ENCODE measurements at regions not wholly inside any gene's neighbourhood (a gene's known extent, or its start where the extent isn't known, plus 50 kb on each side); places are given as distances from the start of the nearest gene placed in this dataset.

GRCh38 chr6:88365656-88366055 is 199.5 kb upstream of the CNR1 start:
- TF ChIP-seq GATA2 (IDR thresholded peaks at IDR 0.05; ENCODE audit: low read depth, low read length) (no peak), GATA3 (IDR thresholded peaks at IDR 0.05; ENCODE audit: low read depth, low read length) (no peak)

GRCh38 chr6:88365230-88365629 is 199.1 kb upstream of the CNR1 start:
- TF ChIP-seq GATA3 (IDR thresholded peaks at IDR 0.05; ENCODE audit: low read depth, low read length) (no peak), GATA2 (IDR thresholded peaks at IDR 0.05; ENCODE audit: low read depth, low read length) (no peak)

GRCh38 chr6:88361754-88362153 is 195.6 kb upstream of the CNR1 start:
- no peak for TF ChIP-seq GATA3 (IDR thresholded peaks at IDR 0.05; ENCODE audit: low read depth, low read length)
- TF ChIP-seq GATA2 (IDR thresholded peaks at IDR 0.05; ENCODE audit: low read depth, low read length), result no peak

DNA sequence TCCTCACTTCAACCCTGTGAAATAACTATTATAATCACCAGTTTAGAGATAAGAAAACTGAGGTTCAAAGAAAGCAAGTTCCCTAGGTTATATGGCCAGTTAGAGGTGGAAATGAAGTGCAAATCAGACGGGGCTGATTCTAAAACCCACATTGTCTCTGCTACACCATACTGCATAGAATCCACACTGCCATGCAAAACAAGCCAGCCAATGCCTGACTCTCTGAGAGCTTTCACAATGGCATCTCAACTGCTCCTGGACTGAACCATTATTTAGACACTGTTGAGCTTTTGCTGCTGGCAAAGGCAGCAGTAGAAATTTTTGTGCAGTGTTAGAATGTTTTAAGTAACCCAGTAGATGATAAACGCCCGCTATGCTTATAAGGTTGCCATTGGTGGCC is 195.2 kb upstream of the CNR1 start:
- TF ChIP-seq GATA2 (IDR thresholded peaks at IDR 0.05; ENCODE audit: low read depth, low read length), result no peak
- no peak for TF ChIP-seq GATA3 (IDR thresholded peaks at IDR 0.05; ENCODE audit: low read depth, low read length)

DNA sequence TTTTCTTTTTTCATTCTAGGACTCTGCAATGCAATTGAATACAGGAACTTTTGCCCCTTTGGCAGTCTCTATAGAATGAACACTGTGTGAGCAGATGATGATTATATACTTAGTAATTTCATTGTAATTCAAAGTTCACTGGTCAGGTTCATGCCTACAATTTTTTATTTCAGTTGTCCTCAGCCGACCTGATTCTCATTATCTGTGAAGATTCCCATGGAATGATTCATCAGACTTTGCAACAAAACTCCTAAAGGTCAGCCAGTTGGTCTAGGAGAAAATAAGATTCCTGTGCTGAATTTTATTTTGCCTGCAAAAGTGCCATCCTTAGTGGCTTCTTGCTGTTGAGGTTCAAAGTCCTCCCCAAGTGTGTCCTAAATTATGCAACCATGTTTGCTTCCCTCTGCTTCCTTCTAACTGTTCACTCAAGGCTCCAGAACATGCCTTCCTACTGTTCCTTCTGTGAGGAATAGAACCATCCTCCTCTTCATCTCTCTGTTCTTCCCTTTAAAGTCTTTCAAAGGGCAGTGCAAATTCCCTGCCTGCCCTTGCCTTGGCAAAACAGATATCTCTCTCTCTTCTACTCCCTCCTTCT is 194.2 kb upstream of the CNR1 start:
- no peak for TF ChIP-seq GATA3 (IDR thresholded peaks at IDR 0.05; ENCODE audit: low read depth, low read length)
- no peak for TF ChIP-seq GATA2 (IDR thresholded peaks at IDR 0.05; ENCODE audit: low read depth, low read length)

GRCh38 chr6:88359530-88360202 is 193.5 kb upstream of the CNR1 start:
- no peak for TF ChIP-seq GATA2 (IDR thresholded peaks at IDR 0.05; ENCODE audit: low read depth, low read length)
- no peak for TF ChIP-seq GATA3 (IDR thresholded peaks at IDR 0.05; ENCODE audit: low read depth, low read length)

DNA sequence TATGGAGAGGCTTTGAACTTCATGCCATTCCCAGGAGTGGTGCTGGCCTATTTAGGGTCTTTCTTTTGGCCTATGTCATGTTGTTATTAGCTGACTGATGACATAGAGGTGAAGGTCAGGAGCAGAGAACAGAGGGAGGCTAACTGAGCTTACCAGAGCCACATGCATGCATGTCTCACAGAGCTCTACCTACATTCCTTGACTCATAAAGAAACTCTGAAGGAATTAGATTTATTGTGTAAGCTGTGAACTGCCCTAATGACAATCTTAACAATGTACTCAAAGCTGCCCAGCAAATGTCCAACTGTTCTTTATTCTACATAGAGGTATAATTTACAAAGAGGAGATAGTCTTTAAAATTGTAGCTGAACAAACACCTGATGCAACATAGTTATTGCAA is 192.7 kb upstream of the CNR1 start:
- no peak for TF ChIP-seq GATA3 (IDR thresholded peaks at IDR 0.05; ENCODE audit: low read depth, low read length)
- TF ChIP-seq GATA2 (IDR thresholded peaks at IDR 0.05; ENCODE audit: low read depth, low read length), result no peak

DNA sequence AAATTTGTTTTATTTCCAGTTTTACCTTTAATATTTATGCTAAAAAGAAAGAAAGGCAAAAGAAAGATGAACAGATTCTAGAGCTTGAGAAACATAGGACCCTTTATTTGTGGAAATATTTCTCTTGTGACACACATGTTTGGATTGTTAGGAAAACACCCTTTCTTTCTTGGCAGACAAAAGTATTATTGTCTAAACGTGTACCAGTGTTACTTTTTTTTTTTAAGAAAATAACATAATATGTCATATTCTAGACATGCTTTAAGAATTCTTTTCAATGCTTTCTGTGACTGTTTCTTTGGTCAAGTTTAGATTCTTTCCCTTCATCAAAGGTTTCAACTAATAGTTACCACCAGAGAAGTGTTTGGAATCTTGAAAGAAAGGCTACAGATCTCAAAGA is 183.4 kb upstream of the CNR1 start:
- TF ChIP-seq GATA3 (IDR thresholded peaks at IDR 0.05; ENCODE audit: low read depth, low read length), result no peak
- TF ChIP-seq GATA2 (IDR thresholded peaks at IDR 0.05; ENCODE audit: low read depth, low read length), result no peak

DNA sequence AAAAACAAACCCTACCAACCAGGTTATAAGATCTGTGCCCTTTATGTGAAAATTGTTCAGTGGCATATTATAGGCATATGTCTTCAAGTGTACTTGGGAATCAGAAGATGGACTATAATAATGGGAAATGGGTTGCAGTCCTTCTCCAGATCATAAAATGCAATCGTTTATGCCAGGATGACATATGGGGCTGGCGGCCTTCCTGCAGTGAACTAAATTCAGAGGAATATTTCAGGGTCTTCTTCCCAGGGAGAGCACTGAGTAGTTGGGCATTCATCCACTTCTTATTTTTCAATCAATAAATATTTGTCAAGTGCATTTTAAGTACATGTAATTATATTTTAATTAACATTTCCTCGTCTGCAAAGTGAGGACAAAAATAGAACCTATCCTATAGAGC is 176.2 kb upstream of the CNR1 start:
- TF ChIP-seq GATA3 (IDR thresholded peaks at IDR 0.05; ENCODE audit: low read depth, low read length) (no peak), GATA2 (IDR thresholded peaks at IDR 0.05; ENCODE audit: low read depth, low read length) (no peak)

DNA sequence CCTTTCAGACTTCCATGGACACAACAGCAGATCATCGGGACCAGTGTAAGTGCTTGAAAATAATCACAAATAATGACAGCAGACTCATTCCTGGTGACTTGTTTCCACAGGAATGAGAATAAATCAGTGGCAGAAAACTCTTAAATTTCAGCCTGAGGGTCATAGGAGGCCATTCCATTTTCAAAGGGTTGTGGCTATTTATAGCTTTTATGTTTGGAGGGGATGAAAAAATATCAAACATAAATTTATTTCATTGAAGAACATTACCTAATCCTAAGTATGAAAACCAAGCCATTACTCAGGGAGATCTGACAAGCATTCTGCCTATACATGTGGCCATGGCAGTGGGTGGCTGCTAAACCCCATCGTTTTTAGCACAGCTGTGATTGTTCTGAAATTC is 173.6 kb upstream of the CNR1 start:
- no peak for TF ChIP-seq GATA2 (IDR thresholded peaks at IDR 0.05; ENCODE audit: low read depth, low read length)
- TF ChIP-seq GATA3 (IDR thresholded peaks at IDR 0.05; ENCODE audit: low read depth, low read length), result no peak

DNA sequence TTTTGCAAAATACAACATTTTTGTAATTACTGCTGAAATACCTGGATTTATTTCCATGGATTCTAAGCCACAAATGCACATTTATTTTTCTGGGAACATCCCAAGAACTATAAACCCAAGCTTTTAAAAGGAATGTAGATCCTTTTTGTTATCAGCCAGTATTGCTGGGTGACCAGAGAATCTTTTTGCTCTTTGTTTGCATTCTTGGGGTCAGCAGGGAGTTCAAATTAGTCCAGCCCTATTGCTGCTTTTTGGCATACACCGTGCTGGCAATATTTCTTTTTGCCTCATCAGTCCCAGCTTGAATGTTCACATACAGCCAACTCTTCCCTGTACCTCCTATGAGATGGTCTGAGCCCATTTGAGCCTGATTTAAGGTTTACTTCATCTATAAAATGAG is 155.2 kb upstream of the CNR1 start:
- no peak for TF ChIP-seq GATA3 (IDR thresholded peaks at IDR 0.05; ENCODE audit: low read depth, low read length)
- TF ChIP-seq GATA2 (IDR thresholded peaks at IDR 0.05; ENCODE audit: low read depth, low read length), result no peak

DNA sequence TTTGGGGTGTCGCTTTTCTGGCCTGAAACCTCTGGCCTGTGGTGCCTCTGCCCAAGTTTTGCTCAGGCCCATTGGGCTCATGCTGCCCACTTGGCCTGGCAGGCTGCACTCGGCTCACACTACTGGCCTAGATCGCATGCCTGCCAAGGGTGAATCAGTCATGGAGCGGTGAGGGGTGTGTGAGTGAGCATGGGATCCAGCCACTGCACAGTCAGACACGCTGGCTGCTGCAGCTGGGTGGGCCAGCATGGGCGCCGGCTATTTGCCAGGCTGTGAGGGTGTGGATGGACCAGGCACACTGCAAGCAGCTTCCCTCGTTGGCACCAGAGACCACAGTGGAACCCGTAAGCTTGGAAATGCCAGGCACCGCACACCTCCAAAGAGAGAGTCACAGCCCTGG is 145.4 kb upstream of the CNR1 start:
- TF ChIP-seq GATA3 (IDR thresholded peaks at IDR 0.05; ENCODE audit: low read depth, low read length) (no peak), GATA2 (IDR thresholded peaks at IDR 0.05; ENCODE audit: low read depth, low read length) (no peak)

DNA sequence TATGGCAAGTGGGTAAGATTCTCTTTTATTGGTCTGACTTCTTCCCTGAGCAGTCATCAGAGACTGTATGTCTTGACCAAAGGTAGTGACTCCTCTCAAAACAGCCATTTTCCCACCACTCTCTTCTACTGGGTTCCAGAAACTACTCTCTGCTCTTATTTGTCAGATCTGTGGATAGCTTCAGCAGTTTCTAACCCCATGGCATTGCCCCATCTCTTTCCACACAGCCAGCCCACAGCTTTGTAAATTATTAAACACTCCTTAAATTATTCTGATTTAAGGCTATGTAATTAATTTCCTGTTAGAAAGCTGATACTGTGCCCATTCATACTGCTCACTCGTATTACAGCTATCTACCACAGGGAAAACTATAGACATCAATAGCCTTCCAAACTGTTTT is 138.4 kb upstream of the CNR1 start:
- TF ChIP-seq GATA3 (IDR thresholded peaks at IDR 0.05; ENCODE audit: low read depth, low read length) (no peak), GATA2 (IDR thresholded peaks at IDR 0.05; ENCODE audit: low read depth, low read length) (no peak)

DNA sequence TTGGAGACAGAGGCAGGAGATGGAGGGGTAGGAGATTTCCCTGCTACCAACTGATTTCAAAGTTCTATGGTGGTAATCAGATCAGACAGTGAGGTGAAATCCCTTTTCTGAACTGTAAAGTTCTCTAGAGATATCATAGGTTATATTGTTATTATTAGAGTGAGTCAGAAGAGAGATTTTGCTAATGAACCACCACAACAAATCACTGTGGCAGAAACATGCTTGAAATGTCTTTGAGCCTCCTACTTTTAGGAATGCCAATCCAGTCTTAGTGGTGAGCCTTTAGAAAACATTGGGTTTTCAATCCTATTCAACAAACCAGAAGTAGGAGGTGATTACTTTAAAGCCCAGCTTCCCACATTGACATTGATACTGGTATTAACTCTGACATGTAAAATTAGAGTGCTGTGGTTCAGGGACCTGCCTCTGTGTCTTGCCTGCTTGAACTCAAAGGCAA is 136.7 kb upstream of the CNR1 start:
- TF ChIP-seq GATA3 (IDR thresholded peaks at IDR 0.05; ENCODE audit: low read depth, low read length), result no peak
- TF ChIP-seq GATA2 (IDR thresholded peaks at IDR 0.05; ENCODE audit: low read depth, low read length), result no peak
